ENCODE measurements at regions not wholly inside any gene's neighbourhood (a gene's known extent, or its start where the extent isn't known, plus 50 kb on each side); places are given as distances from the start of the nearest gene placed in this dataset.

- Mint-ChIP-seq H3K27ac (no peak overlapping the region), H3K4me1 (no peaks in the 10 kb centered on the region)
- no peak for DNase-seq (ENCODE audit: low spot score)
Measured at GRCh38 chr2:146048141-146048540, 1528.2 kb upstream of the ZEB2 start.

More at GRCh38 chr2:146048141-146048540, 1528.2 kb upstream of the ZEB2 start:
- H3K36me3 Mint-ChIP-seq (ENCODE audit: low read depth): peaks cover 3% of the 10 kb centered on the region; the same call in 1 of the 3 replicates
- no peak overlapping the region for H3K4me2 ChIP-seq
- H2AFZ ChIP-seq: no peak overlapping the region
- no peak overlapping the region for H3K4me3 Mint-ChIP-seq
- no peaks in the 10 kb centered on the region for H3K4me1 ChIP-seq (ENCODE audit: insufficient read depth)
- no peak for TF ChIP-seq NANOG (IDR thresholded peaks at IDR 0.05; ENCODE audit: borderline replicate concordance)
- no peak for TF ChIP-seq POLR2AphosphoS5 (IDR thresholded peaks at IDR 0.05; ENCODE audit: low read depth)
- TF ChIP-seq, protein P1, sequence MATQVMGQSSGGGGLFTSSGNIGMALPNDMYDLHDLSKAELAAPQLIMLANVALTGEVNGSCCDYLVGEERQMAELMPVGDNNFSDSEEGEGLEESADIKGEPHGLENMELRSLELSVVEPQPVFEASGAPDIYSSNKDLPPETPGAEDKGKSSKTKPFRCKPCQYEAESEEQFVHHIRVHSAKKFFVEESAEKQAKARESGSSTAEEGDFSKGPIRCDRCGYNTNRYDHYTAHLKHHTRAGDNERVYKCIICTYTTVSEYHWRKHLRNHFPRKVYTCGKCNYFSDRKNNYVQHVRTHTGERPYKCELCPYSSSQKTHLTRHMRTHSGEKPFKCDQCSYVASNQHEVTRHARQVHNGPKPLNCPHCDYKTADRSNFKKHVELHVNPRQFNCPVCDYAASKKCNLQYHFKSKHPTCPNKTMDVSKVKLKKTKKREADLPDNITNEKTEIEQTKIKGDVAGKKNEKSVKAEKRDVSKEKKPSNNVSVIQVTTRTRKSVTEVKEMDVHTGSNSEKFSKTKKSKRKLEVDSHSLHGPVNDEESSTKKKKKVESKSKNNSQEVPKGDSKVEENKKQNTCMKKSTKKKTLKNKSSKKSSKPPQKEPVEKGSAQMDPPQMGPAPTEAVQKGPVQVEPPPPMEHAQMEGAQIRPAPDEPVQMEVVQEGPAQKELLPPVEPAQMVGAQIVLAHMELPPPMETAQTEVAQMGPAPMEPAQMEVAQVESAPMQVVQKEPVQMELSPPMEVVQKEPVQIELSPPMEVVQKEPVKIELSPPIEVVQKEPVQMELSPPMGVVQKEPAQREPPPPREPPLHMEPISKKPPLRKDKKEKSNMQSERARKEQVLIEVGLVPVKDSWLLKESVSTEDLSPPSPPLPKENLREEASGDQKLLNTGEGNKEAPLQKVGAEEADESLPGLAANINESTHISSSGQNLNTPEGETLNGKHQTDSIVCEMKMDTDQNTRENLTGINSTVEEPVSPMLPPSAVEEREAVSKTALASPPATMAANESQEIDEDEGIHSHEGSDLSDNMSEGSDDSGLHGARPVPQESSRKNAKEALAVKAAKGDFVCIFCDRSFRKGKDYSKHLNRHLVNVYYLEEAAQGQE (IDR thresholded peaks at IDR 0.05; ENCODE audit: unreplicated experiment): no peak
- no peak for TF ChIP-seq STAT1 (IDR thresholded peaks at IDR 0.05; ENCODE audit: unreplicated experiment)
- TF ChIP-seq ZNF331 (CRISPR knock-in tag; IDR thresholded peaks at IDR 0.05; ENCODE audit: low read depth): no peak
- no peak for TF ChIP-seq ZNF462 (CRISPR knock-in tag; IDR thresholded peaks at IDR 0.05)
- TF ChIP-seq, protein P2, sequence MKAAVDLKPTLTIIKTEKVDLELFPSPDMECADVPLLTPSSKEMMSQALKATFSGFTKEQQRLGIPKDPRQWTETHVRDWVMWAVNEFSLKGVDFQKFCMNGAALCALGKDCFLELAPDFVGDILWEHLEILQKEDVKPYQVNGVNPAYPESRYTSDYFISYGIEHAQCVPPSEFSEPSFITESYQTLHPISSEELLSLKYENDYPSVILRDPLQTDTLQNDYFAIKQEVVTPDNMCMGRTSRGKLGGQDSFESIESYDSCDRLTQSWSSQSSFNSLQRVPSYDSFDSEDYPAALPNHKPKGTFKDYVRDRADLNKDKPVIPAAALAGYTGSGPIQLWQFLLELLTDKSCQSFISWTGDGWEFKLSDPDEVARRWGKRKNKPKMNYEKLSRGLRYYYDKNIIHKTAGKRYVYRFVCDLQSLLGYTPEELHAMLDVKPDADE (IDR thresholded peaks at IDR 0.05): no peak
- no peak for TF ChIP-seq ZNF114 (CRISPR knock-in tag; IDR thresholded peaks at IDR 0.05)
- no peak for TF ChIP-seq CREB1 (CRISPR knock-in tag; IDR thresholded peaks at IDR 0.05; ENCODE audit: low read depth)
- no peaks in the 10 kb centered on the region for H4K20me1 ChIP-seq (replicated peaks; ENCODE audit: insufficient read depth)
- no peaks in the 10 kb centered on the region for H3K27me3 ChIP-seq (ENCODE audit: insufficient read depth)
- no peak overlapping the region for H3K27ac ChIP-seq (ENCODE audit: low read depth)
- no peaks in the 10 kb centered on the region for H3K79me2 ChIP-seq (replicated peaks; ENCODE audit: insufficient read depth)
- H3K9me2 ChIP-seq (ENCODE audit: insufficient read depth): peaks cover 5% of the 10 kb centered on the region; the same call in 1 of the 2 replicates
- no peaks in the 10 kb centered on the region for H3K9me3 Mint-ChIP-seq
- no peaks in the 10 kb centered on the region for H3F3A ChIP-seq (replicated peaks; ENCODE audit: low read depth)
- ATAC-seq: no peak
- H3K4me3 ChIP-seq: no peak overlapping the region
- H3K27me3 Mint-ChIP-seq (ENCODE audit: insufficient read depth, low read depth, poor library complexity): no peaks in the 10 kb centered on the region
- no peaks in the 10 kb centered on the region for H3K36me3 ChIP-seq (ENCODE audit: insufficient read depth)

All from GM23338 (cell line).